Thyroid gland (tissue), 4 donors: ENCODE measurements at regions not wholly inside any gene's neighbourhood (a gene's known extent, or its start where the extent isn't known, plus 50 kb on each side); places are given as distances from the start of the nearest gene placed in this dataset.

Experiments
- POLR2A ChIP-seq, 2 donors: fragments of 450-650 bp; IDR thresholded peaks; one replicate each; pipeline ENCODE4 v1.6.1; 2017; ENCODE audit warnings: antibody characterized with exemption in 2 of 2, mild to moderate bottlenecking in 2 of 2, moderate library complexity in 1 of 2
- TF ChIP-seq, protein P1 (sequence below), 6 experiments: fragments of 200-600 bp in 3 of 6; fragments of 450-650 bp in 3 of 6; sonication (generic) in 3 of 6; IDR thresholded peaks; one replicate each; pipeline ENCODE4 v1.5.1; 2016 to 2019; ENCODE audit warnings: antibody characterized with exemption in 6 of 6, mild to moderate bottlenecking in 2 of 6, inconsistent platforms in 1 of 6, moderate library complexity in 1 of 6

DNA sequence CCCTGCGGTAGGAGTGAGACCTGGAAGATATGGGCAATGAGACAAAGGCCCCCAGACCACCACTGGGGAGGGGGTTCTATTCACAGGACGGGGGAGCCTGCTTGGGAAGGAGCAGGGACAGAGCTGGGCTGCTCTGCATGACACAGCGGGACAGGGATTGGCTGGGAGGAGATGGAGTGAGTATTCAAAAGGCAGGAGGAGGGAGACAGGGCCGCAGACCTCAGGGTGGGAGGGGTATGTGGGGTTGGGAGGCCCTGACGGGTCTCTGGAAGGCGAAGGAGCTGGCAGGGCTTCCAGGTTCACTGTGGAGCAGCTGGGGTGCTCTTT is 60.8 kb upstream of the RPS6KA2 start:
- TF ChIP-seq, protein P1, sequence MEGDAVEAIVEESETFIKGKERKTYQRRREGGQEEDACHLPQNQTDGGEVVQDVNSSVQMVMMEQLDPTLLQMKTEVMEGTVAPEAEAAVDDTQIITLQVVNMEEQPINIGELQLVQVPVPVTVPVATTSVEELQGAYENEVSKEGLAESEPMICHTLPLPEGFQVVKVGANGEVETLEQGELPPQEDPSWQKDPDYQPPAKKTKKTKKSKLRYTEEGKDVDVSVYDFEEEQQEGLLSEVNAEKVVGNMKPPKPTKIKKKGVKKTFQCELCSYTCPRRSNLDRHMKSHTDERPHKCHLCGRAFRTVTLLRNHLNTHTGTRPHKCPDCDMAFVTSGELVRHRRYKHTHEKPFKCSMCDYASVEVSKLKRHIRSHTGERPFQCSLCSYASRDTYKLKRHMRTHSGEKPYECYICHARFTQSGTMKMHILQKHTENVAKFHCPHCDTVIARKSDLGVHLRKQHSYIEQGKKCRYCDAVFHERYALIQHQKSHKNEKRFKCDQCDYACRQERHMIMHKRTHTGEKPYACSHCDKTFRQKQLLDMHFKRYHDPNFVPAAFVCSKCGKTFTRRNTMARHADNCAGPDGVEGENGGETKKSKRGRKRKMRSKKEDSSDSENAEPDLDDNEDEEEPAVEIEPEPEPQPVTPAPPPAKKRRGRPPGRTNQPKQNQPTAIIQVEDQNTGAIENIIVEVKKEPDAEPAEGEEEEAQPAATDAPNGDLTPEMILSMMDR (IDR thresholded peaks at IDR 0.05): no peak
- no peak for TF ChIP-seq POLR2A (IDR thresholded peaks at IDR 0.05)
